NCI-H2196 (cell line): ENCODE measurements at regions not wholly inside any gene's neighbourhood (a gene's known extent, or its start where the extent isn't known, plus 50 kb on each side); places are given as distances from the start of the nearest gene placed in this dataset.
A peak's percentile ranks its signal among the peaks of the same experiment; 100 is the strongest.

ENCODE experiments used
- DNase-seq: peaks from one replicate; lab custom pipeline; 2025; ENCODE audit not compliant: unreplicated experiment; lab: John Stamatoyannopoulos, UW

DNA sequence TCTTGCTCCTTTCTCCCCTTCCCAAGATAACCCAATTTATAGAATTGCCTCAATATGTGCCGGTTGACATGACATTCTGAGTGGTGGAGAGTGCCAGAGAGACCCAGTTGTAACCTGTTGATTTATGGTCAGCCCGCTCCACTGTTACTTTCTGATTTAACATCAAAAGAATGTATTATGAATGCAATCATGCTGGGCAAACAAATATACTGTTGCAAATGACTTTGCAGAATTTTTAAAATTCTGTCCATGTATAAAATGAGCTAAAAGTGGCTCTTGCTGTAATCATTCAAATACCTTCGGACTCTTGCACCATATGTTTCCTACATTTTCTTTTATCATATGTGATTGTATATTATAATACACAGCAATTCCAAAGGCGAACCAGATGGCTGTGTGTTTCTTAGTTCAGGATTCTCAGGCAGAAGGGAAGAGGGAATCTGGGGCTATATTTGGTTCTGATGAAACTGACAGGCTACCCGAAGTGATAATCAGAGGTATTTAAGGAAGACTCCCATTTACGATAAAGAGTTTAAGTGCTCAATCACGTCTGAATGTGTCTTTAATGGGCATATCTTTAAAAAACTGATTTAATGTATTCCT, 131.7 kb downstream of the CLCN4 start:
- DNase-seq: no peak

DNA sequence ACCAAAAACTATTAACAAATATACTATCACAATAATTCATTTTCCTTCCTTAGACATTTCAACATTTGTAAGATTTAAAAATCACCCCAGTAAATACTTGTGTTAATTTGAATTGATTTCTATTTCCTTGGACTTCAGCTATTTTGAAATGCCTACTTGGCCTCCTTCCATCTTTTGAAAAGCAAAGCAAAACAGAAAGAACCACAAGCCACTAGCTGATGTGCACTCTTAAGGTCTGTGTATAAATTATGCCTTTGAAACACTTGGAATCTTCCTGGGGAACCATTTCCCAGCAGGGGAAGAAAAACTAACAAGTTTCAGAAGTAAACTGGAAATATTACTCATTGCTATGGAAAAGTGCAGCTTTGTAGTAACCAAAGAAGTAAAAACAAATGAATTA, 139.8 kb downstream of the CLCN4 start:
- DNase-seq: no peak

DNA sequence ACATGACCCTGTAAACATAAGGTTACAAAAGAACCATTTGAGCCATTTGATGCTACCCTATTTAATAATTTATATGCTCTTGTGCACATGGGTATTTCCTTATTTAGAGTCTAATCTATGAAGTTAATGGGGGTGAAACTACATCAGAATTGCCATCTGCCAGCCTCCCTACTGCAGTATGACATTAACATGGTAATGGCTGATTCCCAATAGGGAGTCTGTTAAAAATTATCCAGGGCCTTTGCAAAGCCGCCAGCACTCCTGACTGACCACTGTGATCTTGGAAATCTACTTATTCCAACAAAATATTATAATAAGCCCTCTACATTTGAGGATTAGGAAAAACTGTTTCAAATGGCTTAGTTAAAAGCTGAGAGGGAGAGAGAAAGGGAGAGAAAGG, 153.7 kb downstream of the CLCN4 start:
- no peak for DNase-seq

DNA sequence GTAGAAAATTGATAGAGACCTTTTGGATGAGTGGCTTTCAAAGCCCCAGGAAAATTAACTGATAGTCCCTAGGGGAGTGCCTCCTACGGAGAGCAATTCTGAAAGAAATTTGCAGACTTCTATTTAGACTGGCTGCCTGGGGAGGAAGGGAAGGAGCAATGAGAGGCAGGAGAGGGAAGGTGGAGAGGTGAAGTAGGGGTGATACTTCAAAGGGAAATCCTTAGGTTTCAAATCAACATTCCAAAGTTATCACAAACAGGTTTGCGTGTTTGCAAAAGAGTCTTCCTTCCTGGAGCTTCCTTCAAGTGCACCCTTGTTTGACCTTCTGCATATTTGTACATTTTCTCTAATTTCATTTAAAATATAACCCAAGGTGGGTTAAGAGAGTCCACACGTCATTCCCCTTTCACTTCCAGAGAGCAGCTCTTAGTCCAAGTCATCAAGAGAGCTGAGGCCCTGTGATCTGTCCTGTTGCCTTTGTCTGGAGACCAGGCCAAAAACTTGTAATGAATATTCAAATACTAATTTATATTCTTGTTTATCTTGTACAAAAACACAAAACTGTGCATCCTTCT, 157.8 kb downstream of the CLCN4 start:
- DNase-seq: no peak

DNA sequence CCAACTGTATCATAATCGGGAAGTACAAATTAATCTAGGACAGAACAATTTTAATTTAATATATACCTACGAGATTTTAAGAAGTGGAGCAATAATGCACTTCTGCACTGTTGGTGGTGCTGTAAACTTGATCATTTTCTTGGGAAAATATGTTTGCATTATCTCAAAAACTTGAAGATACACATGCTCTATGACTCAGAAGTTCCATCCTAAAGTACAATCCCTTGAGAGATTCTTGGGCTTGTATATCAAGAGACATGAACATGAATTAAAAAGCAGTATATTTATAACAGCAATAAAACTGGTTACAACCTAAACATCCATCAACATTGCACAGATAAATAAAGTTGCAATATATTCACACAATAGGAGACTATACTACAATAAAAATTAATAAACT, 168.8 kb downstream of the CLCN4 start:
- DNase-seq: no peak

DNA sequence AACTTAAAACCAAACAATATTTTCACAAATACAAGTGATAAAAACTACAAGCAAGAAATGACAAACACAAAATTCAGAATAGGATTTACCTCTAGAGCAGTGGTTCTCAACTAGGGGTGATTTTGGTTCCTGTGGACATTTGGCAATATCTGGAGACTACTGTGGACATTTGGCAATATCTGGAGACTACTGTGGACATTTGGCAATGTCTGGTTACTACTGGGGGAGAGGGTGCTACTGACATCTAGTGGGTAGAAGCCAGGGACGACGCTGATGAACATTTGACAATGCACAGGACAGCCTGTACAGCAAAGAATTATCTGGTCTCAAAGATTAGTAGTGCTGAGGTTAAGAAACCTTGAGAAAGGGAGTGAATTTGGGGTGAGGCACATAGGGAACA, 169.8 kb downstream of the CLCN4 start:
- peak; percentile 4 for DNase-seq

DNA sequence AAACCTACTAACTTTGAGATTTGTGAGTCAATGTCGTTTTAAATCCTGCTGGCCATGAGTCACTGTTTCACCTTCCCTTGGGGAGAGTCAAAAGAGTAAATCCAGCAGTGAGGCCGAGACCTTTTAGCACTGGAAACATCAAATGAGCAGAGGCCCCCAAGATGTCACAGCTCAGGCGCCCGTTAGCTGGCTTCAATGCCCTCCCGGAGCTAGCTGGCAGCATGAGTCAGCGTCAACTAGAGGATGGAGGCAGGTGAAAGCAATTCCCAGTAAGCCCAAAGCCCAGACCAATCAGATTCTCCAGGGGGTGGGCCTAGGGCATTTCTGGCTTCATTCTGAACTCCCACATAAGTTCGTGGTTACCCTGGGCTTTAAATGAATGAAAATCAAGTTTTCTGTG, 170.9 kb downstream of the CLCN4 start:
- no peak for DNase-seq

DNA sequence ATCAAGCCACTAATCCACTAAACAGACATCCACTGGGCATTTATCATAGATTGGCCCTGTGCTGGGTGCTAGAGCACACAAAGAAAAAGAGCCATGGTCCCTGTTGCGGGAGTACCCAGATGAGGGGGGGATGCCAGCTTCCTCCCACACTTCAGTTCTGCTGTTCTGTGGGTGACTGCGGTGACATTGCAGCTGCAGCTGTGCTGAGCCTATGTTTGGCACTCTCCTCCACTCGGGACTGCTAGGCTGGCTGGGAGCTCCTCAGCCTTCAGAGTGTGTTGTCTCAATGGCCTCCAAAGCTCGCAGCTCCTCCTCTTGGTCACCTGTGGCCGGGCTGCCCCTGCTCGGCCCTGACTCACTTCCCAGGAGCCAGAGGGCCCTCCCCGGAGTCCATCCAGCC, 173.2 kb downstream of the CLCN4 start:
- no peak for DNase-seq

DNA sequence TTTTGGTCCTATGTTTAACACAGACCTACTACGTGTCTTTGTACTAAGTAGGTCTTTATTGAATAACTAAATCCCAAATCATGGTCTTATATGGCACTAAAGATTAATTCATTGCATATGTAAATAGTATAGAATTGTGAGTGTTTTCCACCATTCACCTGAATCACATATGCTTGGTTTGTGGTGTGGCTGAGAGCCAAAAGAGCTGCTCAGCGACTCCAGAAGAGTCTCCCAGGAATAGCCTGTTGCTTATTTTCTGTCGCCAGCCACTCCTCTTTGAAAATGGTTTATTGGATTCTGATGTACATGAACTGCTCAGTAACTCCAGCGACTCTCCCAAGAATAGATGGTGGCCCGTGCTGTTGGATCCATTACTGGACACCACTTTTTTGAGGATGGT, 184.5 kb downstream of the CLCN4 start:
- no peak for DNase-seq

DNA sequence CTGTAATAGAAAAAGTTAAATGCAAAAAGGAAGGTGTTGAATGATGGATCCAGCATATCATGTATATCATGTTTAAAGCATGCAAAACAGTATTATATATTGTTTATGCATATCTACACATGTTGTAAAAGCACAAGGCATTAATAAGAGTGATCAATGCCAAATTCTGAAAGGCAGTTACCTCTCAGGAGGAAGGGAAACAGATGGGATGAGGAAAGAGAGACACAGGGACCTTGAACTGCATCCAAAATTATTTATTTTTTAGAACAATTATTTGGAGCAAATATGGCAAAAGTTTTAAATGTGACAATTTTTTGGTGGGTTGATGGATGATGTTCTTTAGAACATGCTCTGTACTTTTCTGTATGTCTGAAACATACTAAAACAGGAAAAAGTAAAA, 193.4 kb downstream of the CLCN4 start:
- no peak for DNase-seq

DNA sequence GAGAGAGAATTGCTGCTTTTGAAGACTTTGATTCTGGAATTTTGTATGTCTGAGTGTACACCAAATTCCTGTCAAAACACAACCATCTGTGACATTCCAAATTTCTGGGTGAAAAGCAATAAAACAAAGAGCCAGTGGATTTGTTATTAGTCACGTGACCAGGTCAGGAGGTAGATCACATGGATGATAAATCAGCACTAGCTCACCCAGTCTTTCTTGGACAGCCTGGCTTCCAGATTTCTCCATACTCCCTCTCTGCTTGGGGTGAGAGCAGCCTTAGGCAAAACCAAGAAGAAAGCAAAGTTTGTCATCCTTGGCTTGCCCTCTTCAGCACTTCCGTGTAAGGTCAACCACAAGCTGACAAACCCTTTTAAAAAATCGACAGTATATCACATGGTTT, 194.2 kb downstream of the CLCN4 start:
- DNase-seq: no peak

DNA sequence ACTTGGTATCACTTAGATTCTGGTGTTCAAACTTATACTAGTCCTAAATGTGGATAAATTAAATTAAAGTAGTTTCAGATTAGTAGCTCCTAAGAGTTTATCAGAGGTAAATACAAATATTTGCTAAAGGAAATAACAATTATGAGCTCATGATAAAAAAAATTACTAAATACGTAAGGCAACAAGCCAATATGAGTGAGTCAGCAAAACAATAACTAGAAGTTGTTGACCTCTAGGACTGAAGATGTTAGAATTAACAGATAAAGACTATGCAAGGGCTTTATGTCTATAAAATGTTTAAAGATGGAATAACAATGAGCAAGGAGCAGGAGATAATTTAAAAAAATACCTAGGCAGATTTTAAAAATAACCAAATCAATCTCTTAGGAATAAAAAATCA, 195.8 kb downstream of the CLCN4 start:
- no peak for DNase-seq

DNA sequence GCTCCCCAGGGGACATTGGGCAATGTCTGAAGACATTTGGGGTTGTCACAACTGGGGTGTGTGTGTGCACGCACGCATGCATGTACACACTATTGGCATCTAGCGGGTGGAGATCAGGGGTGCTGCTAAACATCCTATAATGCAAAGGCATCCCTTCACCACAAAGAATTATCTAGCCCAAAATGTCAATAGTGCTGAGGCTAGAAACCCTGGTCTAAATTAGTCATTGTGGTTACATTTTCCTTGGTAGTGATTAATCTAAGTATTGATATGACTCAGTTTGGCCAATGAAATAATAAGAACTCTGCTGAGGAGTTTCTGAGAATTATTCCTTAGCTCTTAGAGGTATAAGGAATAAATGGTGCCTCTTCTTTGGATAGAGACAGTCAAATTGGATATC, 200.2 kb downstream of the CLCN4 start:
- DNase-seq: no peak

DNA sequence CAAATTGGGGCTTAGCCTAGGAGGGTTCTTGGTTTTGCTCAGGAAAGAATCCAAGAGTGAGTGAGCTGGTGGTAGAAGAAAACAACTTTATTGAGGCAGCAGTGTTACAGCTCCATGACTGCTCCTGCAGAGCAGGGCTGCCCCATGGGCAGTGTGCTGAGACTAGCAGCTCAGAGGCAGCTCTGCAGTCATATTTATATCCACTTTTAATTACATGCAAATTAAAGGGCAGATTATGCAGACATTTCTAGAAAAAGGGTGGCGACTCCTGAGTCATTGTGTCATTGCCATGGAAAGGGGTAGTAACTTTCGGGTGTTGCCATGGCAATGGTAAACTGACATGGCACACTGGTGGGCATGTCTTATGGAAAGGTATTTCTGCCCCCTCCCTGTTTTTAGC, 202.2 kb downstream of the CLCN4 start:
- no peak for DNase-seq

DNA sequence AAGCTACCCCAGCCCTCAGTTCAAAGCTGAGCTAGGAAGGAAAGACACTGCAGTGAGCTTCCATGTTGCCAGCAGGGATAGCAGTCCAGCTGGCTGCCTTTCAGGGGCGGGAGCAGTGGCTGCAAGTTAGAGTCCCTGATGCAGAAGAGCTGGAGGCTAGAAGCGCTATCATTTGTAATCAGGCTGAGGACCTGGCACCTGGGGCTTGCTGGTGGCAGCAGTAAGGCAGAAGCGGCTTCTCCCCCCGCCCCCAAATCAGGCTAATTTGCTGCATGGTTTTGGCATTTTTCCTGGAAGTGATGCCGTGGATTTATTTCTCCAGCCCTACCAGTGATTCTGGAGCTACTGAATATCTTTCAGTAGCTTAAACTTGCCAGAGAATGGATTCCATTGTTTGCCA, 203.3 kb downstream of the CLCN4 start:
- no peak for DNase-seq

DNA sequence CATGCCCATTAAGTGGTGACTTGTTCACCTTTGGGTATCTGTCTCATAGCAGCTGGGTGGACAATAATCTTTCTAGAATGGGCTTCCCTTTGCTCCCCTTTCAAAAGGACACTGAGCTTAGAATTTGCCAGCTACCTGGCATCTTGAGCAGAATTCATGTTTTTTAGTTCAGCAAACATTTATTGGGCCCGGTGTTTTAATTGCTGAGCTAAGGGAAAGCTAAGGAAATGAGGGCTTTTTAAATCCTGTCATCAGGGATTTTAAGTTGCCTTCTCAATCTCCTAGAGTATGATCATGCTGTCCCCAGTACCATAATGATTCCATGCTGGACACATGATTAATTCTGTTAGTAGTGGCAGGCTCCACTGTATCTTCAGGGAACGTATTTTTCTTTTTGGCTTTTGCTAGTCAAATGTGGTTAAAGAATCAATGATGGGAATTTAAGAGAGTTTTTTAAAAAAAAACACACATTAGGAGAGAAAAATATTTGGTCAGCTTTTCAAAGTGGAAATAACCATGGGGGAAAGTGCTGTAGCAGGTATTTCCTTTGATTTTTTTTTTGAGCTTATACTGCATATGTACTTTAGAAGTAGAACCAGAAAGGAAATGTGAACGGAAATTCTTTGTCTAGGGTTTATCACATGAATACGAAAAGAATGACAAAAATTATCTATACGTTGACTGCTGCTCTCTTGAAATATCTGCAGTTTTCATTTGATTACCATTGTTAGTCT, 208.9 kb downstream of the CLCN4 start:
- DNase-seq: no peak

DNA sequence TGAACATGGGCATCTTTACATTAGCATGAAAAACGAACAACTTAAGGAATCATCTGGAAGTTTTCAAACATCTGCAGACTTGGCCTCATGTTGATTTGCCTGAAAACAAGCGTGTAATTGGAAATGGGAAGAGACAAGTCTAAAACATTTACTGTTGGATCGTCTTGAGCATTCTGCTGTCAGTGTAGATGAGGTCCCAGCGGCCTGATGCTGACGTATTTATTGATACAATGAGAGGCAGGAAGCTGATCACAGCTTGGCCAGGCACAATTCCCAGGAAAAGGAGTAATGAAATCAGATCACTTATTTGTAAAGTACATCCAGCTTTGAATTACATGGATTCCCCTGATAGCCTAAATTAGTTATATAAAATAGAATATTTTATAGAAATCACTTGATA, 210.6 kb downstream of the CLCN4 start:
- no peak for DNase-seq

DNA sequence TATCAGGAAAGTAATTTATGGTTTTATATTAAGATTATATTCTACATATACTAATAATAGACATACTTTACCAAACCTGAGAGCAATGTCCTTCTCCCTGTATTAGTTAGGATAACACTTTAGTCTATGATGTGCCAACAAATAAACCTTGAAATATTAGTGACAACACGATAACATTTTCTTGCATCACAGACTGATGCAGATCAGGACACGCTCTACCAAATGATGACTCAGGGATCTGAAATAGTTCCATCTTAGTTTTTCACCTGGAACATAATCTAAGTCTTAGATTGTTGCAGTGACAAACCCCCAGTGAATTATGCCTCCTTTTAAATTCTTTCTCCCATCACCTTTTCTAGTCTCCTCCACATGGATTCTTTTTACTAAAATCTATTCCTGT, 214.2 kb downstream of the CLCN4 start:
- no peak for DNase-seq

DNA sequence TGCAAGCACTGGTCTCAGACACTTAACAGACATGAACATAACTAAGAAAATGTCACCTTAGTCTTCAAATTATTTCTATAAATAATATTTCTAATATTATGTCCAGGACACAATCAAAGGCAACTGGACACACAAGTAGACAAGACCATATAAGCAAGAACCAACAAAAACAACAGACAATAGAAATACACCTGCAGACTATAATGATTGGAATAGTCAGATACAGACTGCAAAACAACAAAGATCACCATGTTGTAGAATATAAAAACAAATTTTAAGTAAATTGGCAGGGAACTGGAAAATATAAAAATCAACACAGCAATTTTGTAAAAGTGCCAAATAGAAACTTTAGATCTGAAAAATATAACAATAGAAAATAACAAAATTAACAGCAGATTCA, 220.7 kb downstream of the CLCN4 start:
- no peak for DNase-seq

DNA sequence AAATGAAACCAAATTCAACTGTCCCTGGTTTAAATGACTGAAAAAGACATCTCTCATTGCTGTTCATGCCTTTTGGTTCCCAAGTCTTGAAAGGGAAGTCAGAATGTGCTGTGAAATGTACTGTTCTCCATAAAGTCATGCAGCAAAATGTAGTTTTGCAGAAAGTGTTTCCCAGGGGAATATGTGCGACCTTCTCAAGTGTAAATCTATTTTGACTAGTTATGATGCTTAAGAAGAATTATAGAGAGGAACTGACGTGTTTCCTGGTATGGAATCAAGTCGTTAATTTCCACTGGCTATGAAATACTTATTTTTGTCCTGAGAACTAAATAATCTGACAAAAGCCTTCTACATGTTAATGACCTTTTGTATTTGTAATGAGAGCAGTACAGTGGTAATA, 223.1 kb downstream of the CLCN4 start:
- no peak for DNase-seq

DNA sequence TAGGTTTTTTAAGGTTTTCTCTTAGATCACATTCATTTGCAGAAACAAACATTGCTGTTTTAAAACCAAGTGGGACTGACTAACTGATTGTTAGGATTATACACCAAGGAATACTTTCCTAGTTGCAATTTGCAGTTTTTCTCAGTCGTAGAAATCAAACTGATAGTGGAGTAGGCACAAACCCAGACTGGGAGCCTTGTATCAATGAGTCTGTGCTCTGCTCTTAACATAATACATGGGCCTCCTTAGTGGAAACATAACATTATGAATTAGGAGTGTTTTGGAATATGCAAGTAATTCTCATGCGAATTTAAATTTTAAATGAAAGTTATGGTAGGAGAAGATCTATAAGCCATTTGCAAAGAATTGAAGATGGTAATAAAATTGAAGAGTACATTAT, 223.5 kb downstream of the CLCN4 start:
- no peak for DNase-seq

DNA sequence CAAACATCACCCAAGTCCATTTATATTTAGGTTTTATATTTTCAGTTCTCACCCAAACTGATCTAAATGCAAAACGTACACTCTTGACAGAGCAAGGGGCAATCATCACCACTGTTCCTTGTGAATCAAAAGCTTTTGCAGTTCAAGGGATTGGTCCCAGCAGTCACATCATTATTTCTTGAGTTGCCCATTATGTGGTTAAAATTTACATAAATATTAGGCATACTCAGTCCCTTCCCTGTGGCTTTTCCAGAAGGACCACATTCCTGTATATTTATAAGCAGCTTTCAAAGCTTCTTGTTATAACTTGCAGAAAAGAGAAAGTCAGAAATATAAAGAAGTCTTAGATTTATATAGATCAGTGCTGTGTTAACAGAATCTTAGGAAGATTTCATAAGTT, 224.4 kb downstream of the CLCN4 start:
- no peak for DNase-seq

DNA sequence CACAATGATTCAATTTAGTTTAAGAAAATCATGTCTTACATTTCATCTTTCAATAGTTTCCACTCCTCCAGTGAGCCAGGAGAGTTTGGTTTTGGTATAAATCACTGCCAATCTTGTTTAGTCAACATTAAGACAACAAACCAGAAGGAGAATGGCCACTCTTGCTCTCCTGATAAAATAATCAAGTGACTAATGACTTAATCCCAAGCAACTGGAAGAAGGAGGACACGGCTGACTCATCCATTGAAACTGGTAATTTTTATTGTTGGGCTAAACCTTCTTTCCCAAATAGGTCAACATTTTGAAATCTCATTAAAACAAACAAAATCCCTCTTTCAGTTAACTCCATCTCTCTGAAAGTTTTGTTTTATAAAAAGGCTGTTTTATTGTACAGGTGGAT, 230.2 kb downstream of the CLCN4 start:
- no peak for DNase-seq
